LNCaP clone FGC (cell line): ENCODE measurements at regions not wholly inside any gene's neighbourhood (a gene's known extent, or its start where the extent isn't known, plus 50 kb on each side); places are given as distances from the start of the nearest gene placed in this dataset.
"Not testable (repeated sequence)": the region's sequence is repeated elsewhere in the genome, so short reads cannot be mapped to it uniquely, and the experiment has no call there.

Experiments
- DNase-seq: peaks from one replicate; pipeline ENCODE4 v3.0.0-alpha.2; 2011; ENCODE audit warnings: low read depth
- H3K4me3 ChIP-seq: 2 replicates; pipeline ENCODE4 v1.5.1; 2011; ENCODE audit warnings: mild to moderate bottlenecking, low read depth, low read length, control low read depth
- CTCF ChIP-seq: IDR thresholded peaks from 2 replicates; pipeline ENCODE4 v1.5.1; 2012; ENCODE audit warnings: mild to moderate bottlenecking; ENCODE audit not compliant: control insufficient read depth, insufficient read depth; ENCODE audit errors: extremely low read depth

GRCh38 chr5:42875785-42876374, 64.2 kb upstream of the SELENOP start:
- H3K4me3 ChIP-seq: no peak overlapping the region
- no peak for TF ChIP-seq CTCF
- DNase-seq: no peak

GRCh38 chr5:42875211-42875610, 63.5 kb upstream of the SELENOP start:
- no peak for DNase-seq
- no peak overlapping the region for H3K4me3 ChIP-seq
- TF ChIP-seq CTCF: no peak

GRCh38 chr5:42874621-42875198, 63.0 kb upstream of the SELENOP start:
- no peak overlapping the region for H3K4me3 ChIP-seq
- no peak for DNase-seq

GRCh38 chr5:42872865-42873264, 61.2 kb upstream of the SELENOP start:
- DNase-seq: no peak

More at GRCh38 chr5:42874621-42875198, 63.0 kb upstream of the SELENOP start:
- TF ChIP-seq CTCF: no peak

GRCh38 chr5:42870882-42871418, 59.3 kb upstream of the SELENOP start:
- no peak overlapping the region for H3K4me3 ChIP-seq
- TF ChIP-seq CTCF: no peak
- no peak for DNase-seq

More at GRCh38 chr5:42872865-42873264, 61.2 kb upstream of the SELENOP start:
- no peak for TF ChIP-seq CTCF
- no peak overlapping the region for H3K4me3 ChIP-seq

- not testable (repeated sequence) for DNase-seq, H3K4me3 ChIP-seq
These were observed 56.7 kb upstream of the SELENOP start for GRCh38 chr5:42868417-42868816.

GRCh38 chr5:42864749-42865148, 53.1 kb upstream of the SELENOP start:
- not testable (repeated sequence) for DNase-seq, H3K4me3 ChIP-seq
